WTC11 (cell line): ENCODE measurements at regions not wholly inside any gene's neighbourhood (a gene's known extent, or its start where the extent isn't known, plus 50 kb on each side); places are given as distances from the start of the nearest gene placed in this dataset.

ENCODE experiments used
- ATAC-seq: fragments of 200-7000 bp; cut with Tn5 transposase; 2 replicates; pipeline ENCODE4 v1.10.0; 2021; ENCODE audit warnings: mild to moderate bottlenecking, moderate library complexity
- CTCF ChIA-PET: fragments of 300-600 bp; sonication (Branson Sonifier 250); formaldehyde crosslinking; loops from one replicate; lab custom pipeline; 2021; ENCODE audit warnings: antibody characterized with exemption; lab: Charles Lee
- POLR2A ChIA-PET: fragments of 350-600 bp; sonication (Branson Sonifier 250); formaldehyde crosslinking; loops from one replicate; lab custom pipeline; 2021; ENCODE audit warnings: antibody characterized with exemption; lab: Charles Lee
- DNase-seq: peaks from one replicate; pipeline ENCODE4 v3.0.0; 2021; ENCODE audit warnings: low spot score
- H3K27ac Mint-ChIP-seq: 2 replicates; pipeline ENCODE4 v1.8.0; 2021; ENCODE audit warnings: mixed read lengths
- H3K27me3 Mint-ChIP-seq: 2 replicates; pipeline ENCODE4 v1.8.0; 2021; ENCODE audit warnings: low read depth, mild to moderate bottlenecking, moderate library complexity, mixed read lengths
- H3K36me3 Mint-ChIP-seq: 2 replicates; pipeline ENCODE4 v1.8.0; 2021; ENCODE audit warnings: mixed read lengths
- H3K4me1 Mint-ChIP-seq: 2 replicates; pipeline ENCODE4 v1.8.0; 2022; ENCODE audit warnings: mixed read lengths
- H3K4me3 Mint-ChIP-seq: 2 replicates; pipeline ENCODE4 v1.8.0; 2021; ENCODE audit warnings: mild to moderate bottlenecking, moderate library complexity, mixed read lengths
- H3K9me3 Mint-ChIP-seq: 2 replicates; pipeline ENCODE4 v1.8.0; 2021; ENCODE audit warnings: mixed read lengths
- ATF3 ChIP-seq: sonication (generic); formaldehyde crosslinking; conservative IDR thresholded peaks from 2 replicates; pipeline ENCODE4 v1.8.1; 2022; ENCODE audit warnings: mild to moderate bottlenecking, missing genetic modification reagents
- E2F4 ChIP-seq: sonication (generic); formaldehyde crosslinking; IDR thresholded peaks from 2 replicates; pipeline ENCODE4 v1.8.1; 2022; ENCODE audit warnings: low read depth, mild to moderate bottlenecking, moderate library complexity, missing genetic modification reagents, borderline replicate concordance
- E2F5 ChIP-seq: sonication (generic); formaldehyde crosslinking; IDR thresholded peaks from 2 replicates; pipeline ENCODE4 v1.8.1; 2022; ENCODE audit warnings: mild to moderate bottlenecking, moderate library complexity, missing genetic modification reagents
- EMX1 ChIP-seq: fragments of 250-450 bp; sonication (Bioruptor Pico); IDR thresholded peaks from 2 replicates; pipeline ENCODE4 v1.8.0; 2021; ENCODE audit warnings: mild to moderate bottlenecking
- FOXK1 ChIP-seq: sonication (generic); formaldehyde crosslinking; IDR thresholded peaks from 2 replicates; pipeline ENCODE4 v1.8.0; 2022; ENCODE audit warnings: mild to moderate bottlenecking, moderate library complexity, missing genetic modification reagents
- GRHL2 ChIP-seq: fragments of 250-450 bp; sonication (Bioruptor Pico); IDR thresholded peaks from 2 replicates; pipeline ENCODE4 v1.8.0; 2022; ENCODE audit warnings: mild to moderate bottlenecking, moderate library complexity; ENCODE audit not compliant: insufficient replicate concordance, severe bottlenecking
- HMGXB4 ChIP-seq: sonication (generic); formaldehyde crosslinking; IDR thresholded peaks from 2 replicates; pipeline ENCODE4 v1.8.1; 2023; ENCODE audit warnings: mild to moderate bottlenecking, moderate library complexity, missing genetic modification reagents
- IRF1 ChIP-seq: sonication (generic); formaldehyde crosslinking; IDR thresholded peaks from 2 replicates; pipeline ENCODE4 v1.8.0; 2023; ENCODE audit warnings: missing genetic modification reagents
- MXD4 ChIP-seq: fragments of 250-450 bp; sonication (Bioruptor Pico); IDR thresholded peaks from 2 replicates; pipeline ENCODE4 v1.8.0; 2021; ENCODE audit warnings: mild to moderate bottlenecking, moderate library complexity, borderline replicate concordance
- NFATC4 ChIP-seq: fragments of 250-450 bp; sonication (Bioruptor Pico); IDR thresholded peaks from 2 replicates; pipeline ENCODE4 v1.9.0; 2021; ENCODE audit warnings: mild to moderate bottlenecking
- PREB ChIP-seq: sonication (generic); formaldehyde crosslinking; IDR thresholded peaks from 2 replicates; pipeline ENCODE4 v1.8.1; 2022; ENCODE audit warnings: mild to moderate bottlenecking, missing genetic modification reagents, moderate library complexity, borderline replicate concordance
- SMAD3 ChIP-seq: sonication (generic); formaldehyde crosslinking; IDR thresholded peaks from 2 replicates; pipeline ENCODE4 v1.8.0; 2022; ENCODE audit warnings: missing genetic modification reagents, mild to moderate bottlenecking, borderline replicate concordance
- SMAD4 ChIP-seq: sonication (generic); formaldehyde crosslinking; IDR thresholded peaks from 2 replicates; pipeline ENCODE4 v1.8.0; 2022; ENCODE audit warnings: mild to moderate bottlenecking, missing genetic modification reagents
- TEAD4 ChIP-seq: sonication (generic); formaldehyde crosslinking; IDR thresholded peaks from 2 replicates; pipeline ENCODE4 v1.8.0; 2022; ENCODE audit warnings: mild to moderate bottlenecking, missing genetic modification reagents
- USF1 ChIP-seq: sonication (generic); formaldehyde crosslinking; IDR thresholded peaks from 2 replicates; pipeline ENCODE4 v1.8.0; 2022; ENCODE audit warnings: mild to moderate bottlenecking, missing genetic modification reagents
- USF2 ChIP-seq: sonication (generic); formaldehyde crosslinking; IDR thresholded peaks from 2 replicates; pipeline ENCODE4 v1.8.1; 2023; ENCODE audit warnings: mild to moderate bottlenecking, missing genetic modification reagents, moderate library complexity
- ZMAT4 ChIP-seq: fragments of 250-450 bp; sonication (Bioruptor Pico); IDR thresholded peaks from 2 replicates; pipeline ENCODE4 v1.9.0; 2021; ENCODE audit warnings: mild to moderate bottlenecking
- ZNF416 ChIP-seq: fragments of 250-450 bp; sonication (Bioruptor Pico); IDR thresholded peaks from 2 replicates; pipeline ENCODE4 v1.9.0; 2021; ENCODE audit warnings: mild to moderate bottlenecking, inconsistent platforms
- ZNF423 ChIP-seq: fragments of 250-450 bp; sonication (Bioruptor Pico); IDR thresholded peaks from 2 replicates; pipeline ENCODE4 v2.1.2; 2022; ENCODE audit warnings: mild to moderate bottlenecking, moderate library complexity
- ZNF512 ChIP-seq: sonication (generic); formaldehyde crosslinking; IDR thresholded peaks from 2 replicates; pipeline ENCODE4 v1.8.1; 2022; ENCODE audit warnings: missing genetic modification reagents, borderline replicate concordance

GRCh38 chr9:91073811-91074771, 272.5 kb downstream of the SYK start (continued):
- no peak for TF ChIP-seq USF1
- no peak for TF ChIP-seq E2F5 (CRISPR knock-in tag)
- no peak for TF ChIP-seq E2F4 (CRISPR knock-in tag)
- no peak for TF ChIP-seq ZMAT4 (CRISPR knock-in tag)
- TF ChIP-seq EMX1 (CRISPR knock-in tag), result no peak

- H3K9me3 Mint-ChIP-seq, result peaks cover 6% of the 10 kb centered on the region
- no peaks in the 10 kb centered on the region for H3K27me3 Mint-ChIP-seq
- peaks cover 25% of the 10 kb centered on the region for H3K4me1 Mint-ChIP-seq
- POLR2A ChIA-PET, result no interaction called here
- TF ChIP-seq FOXK1 (CRISPR knock-in tag) (no peak), HMGXB4 (no peak), MXD4 (CRISPR knock-in tag) (no peak), GRHL2 (no peak), E2F5 (CRISPR knock-in tag) (no peak), USF2 (no peak), TEAD4 (no peak), IRF1 (CRISPR knock-in tag) (no peak), PREB (no peak), SMAD4 (no peak), ZMAT4 (CRISPR knock-in tag) (no peak), SMAD3 (CRISPR knock-in tag) (no peak), E2F4 (CRISPR knock-in tag) (no peak), ZNF423 (CRISPR knock-in tag) (no peak), ZNF512 (CRISPR knock-in tag) (no peak), ZNF416 (CRISPR knock-in tag) (no peak), ATF3 (CRISPR knock-in tag) (no peak), NFATC4 (CRISPR knock-in tag) (no peak)
- TF ChIP-seq, all 79 proteins: peak for 0
- H3K27ac Mint-ChIP-seq, result no peak overlapping the region
- DNase-seq (no peak), ATAC-seq (no peak)
- CTCF ChIA-PET, result no interaction called here
- no peak overlapping the region for H3K4me3 Mint-ChIP-seq
- H3K36me3 Mint-ChIP-seq, result no peaks in the 10 kb centered on the region
Observed at GRCh38 chr9:91074866-91075265, 273.2 kb downstream of the SYK start.
